Mucosa of rectum (tissue), 2 donors: ENCODE measurements at regions not wholly inside any gene's neighbourhood (a gene's known extent, or its start where the extent isn't known, plus 50 kb on each side); places are given as distances from the start of the nearest gene placed in this dataset.
"Not testable (repeated sequence)": the region's sequence is repeated elsewhere in the genome, so short reads cannot be mapped to it uniquely, and the experiment has no call there.

Experiments used
- H3K27ac ChIP-seq, 2 donors: one replicate each; pipeline ENCODE4 v1.7.0; 2013; ENCODE audit warnings: inconsistent platforms in 2 of 2, low read depth in 2 of 2, low read length in 2 of 2
- H3K27me3 ChIP-seq, 2 donors: one replicate each; pipeline ENCODE4 v1.7.0; 2013; ENCODE audit warnings: low read length in 2 of 2; ENCODE audit not compliant: control insufficient read depth in 2 of 2, insufficient read depth in 2 of 2
- H3K36me3 ChIP-seq, 2 donors: one replicate each; pipeline ENCODE4 v1.7.0; 2013; ENCODE audit warnings: low read length in 2 of 2; ENCODE audit not compliant: control insufficient read depth in 2 of 2, insufficient read depth in 2 of 2
- H3K4me1 ChIP-seq, 2 donors: one replicate each; pipeline ENCODE4 v1.7.0; 2013; ENCODE audit warnings: low read length in 2 of 2, mild to moderate bottlenecking in 1 of 2; ENCODE audit not compliant: control insufficient read depth in 2 of 2, insufficient read depth in 2 of 2
- H3K4me3 ChIP-seq, 2 donors: one replicate each; pipeline ENCODE4 v1.7.0; 2013; ENCODE audit warnings: low read length in 2 of 2
- H3K9ac ChIP-seq, 2 donors: one replicate each; pipeline ENCODE4 v1.7.0; 2013; ENCODE audit warnings: low read length in 2 of 2, low read depth in 1 of 2, mild to moderate bottlenecking in 1 of 2
- H3K9me3 ChIP-seq, 2 donors: one replicate each; pipeline ENCODE4 v1.7.0; 2013; ENCODE audit warnings: low read length in 2 of 2; ENCODE audit not compliant: control insufficient read depth in 2 of 2
- donor health status: healthy.
- donor health status: Normal muscosa, but diverticular disease.

DNA sequence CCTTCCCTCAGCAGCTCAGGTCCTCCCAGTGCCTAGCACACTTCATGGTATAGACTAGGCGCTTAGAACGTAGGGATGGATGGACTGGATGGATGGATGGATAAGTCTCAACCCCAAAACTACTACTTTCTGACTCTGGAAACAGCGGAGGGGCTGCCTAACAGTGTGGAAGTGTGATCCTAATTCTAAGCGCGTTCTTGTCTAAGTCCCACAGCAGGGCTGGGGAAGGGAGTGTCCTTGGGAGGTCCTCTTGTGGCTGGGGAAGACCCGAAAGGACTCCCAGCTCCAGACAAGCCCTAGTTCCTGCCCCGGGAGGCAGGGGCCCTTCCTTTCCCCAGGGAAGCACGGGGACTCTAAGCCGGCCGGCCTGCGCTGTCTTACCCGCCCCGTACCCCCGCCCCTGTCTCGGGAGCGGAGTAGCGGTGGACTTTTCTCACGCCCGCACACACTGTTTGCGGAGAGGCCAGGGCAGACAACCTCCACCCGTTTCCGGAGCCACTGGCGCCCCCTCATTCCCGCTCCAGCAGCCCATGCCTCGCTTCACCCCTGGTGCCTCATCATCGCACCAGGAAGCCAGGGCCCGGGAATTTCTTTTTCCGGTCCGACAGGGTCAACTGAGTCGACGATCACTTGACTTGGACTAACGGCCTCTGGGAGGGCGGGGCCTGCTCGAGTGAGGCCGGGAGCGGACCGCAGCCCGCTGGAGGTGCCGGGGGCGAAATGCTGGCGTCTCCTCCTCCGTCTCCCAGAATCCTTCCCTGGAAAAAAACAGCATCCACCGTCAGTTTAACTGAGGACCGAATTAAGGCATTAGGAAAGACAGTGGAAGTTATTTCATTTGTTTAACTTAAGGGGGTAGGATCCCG lies 133.3 kb downstream of the TBC1D2B start:
- Histone ChIP-seq H3K4me3 (peak overlapping the region; percentile 54 to 71), H3K9me3 (no peaks in the 10 kb centered on the region), H3K9ac (peak overlapping the region; percentile 21 to 65), H3K27ac (peak overlapping the region in 1 of 2 donors; percentile 52), H3K36me3 (no peaks in the 10 kb centered on the region), H3K4me1 (no peaks in the 10 kb centered on the region), H3K27me3 (no peaks in the 10 kb centered on the region)

DNA sequence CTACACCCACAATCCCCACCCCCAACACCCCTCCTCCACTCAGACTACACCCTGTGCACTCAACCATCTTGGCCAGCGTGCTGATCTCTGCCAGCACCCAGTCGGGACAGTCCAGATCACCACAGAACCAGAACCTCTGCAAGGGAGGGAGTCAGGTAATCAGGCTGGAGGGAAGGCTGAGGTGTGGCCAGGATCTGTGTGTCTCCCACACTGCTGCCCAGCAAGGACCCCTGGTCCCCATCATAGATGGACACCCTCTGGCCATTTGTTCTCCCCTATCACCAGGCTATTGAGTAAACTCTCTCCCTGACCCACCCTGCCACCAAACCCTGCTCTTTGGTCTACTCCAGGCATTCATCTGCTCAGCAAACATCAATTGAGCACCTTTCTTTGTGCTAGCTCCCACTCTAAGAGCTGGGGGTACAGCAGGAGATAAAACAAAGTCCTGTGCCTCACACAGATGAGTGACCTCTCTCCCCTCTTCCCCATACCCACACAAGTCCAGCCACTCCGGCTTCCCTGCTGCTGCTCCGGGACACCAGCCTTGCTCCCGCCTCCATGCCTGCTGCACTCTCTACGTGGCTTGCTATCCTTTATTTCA lies 134.8 kb downstream of the TBC1D2B start:
- Histone ChIP-seq H3K27ac (no peak overlapping the region), H3K9ac (no peak overlapping the region), H3K9me3 (no peaks in the 10 kb centered on the region), H3K27me3 (no peaks in the 10 kb centered on the region), H3K36me3 (no peaks in the 10 kb centered on the region), H3K4me1 (no peaks in the 10 kb centered on the region), H3K4me3 (no peak overlapping the region)

DNA sequence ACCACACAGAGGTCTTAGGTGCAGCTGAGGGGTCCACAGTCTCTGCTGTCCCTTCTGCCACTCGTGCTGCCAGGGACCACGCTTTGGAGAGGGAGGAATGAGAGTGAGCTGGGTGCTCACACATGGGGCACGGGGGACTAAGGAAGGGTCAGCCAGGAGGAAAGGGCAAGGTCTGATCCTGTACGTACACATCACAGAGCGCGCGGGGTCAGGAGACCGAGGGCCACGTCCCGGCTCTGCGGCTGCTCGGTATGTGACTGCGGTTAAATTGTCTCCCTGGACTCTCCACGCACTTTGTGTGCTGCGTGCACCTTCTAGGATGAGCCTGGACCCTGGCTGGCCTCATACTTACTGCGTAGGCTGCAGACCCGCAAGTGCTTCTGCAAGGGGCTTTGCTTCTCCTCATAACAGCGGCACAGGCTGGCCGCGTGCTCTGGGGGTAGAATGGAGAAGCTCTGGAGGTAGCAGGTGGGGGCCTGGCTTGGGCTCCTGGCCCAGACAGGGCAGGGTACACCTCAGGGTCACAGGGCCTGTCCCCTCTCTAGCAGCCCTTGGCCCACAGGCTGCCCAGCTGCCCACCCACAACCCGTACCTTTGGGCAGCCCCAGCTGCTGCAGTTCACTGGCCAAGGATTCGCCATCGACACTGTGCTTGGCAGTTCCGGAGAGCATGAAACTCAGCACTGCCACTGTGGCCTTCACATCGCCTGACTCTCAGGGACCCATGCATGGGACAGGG lies 136.3 kb downstream of the TBC1D2B start:
- H3K4me3 ChIP-seq, H3K4me1 ChIP-seq, H3K27me3 ChIP-seq, H3K9ac ChIP-seq, H3K36me3 ChIP-seq, H3K9me3 ChIP-seq, H3K27ac ChIP-seq: not testable (repeated sequence)

DNA sequence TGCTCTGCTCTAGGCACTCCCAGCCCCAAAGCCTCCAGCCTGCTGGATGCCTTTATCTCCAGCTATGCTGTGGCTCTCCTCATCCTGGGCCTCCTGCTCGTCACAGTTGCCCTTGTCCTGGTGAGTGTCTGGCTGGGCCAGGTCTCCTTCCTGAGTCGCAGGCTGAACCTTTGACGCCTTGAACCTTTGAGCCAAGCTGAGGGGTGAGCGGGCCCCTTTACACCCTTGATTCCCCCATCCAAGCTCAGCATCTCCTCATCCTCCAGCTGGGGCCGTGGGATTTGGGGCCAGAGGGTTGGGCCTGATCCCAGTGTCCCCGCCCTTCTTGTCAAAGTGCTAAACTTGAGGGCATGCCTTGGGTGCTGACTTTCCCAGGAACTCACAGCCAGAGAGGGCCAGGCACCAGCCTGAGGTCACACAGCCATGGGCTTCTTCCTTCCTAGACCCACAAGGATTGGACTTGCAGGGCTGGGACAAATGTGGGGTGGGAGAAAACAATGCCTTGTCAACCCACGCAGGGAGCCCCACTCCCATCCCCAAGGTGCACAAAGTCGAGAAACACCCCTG lies 137.0 kb downstream of the TBC1D2B start:
- Histone ChIP-seq H3K27me3 (no peaks in the 10 kb centered on the region), H3K4me1 (no peaks in the 10 kb centered on the region)

DNA sequence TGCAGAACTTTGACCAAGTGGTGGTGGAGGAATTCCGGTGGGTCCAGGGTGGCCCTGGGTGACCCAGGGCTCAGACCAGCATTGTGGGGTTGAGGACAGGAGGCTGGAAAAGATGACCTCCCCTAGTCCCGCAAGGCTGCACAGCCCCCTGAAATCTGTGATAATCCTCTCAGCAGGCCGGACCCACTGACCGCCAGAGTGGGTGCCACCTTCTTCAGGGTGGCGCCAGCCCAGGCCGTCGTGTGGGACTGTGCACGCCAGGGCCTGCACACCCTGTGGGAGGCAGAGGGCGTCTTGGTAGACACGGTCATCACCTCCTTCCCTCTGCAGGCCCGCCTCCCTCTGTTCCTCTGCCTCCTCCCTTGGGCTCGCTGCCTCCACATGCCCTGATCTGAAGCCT lies 137.7 kb downstream of the TBC1D2B start:
- no peaks in the 10 kb centered on the region for H3K27me3 ChIP-seq
- H3K4me1 ChIP-seq = no peaks in the 10 kb centered on the region
- H3K4me3 ChIP-seq = no peak overlapping the region
- H3K9ac ChIP-seq = no peak overlapping the region
- no peak overlapping the region for H3K27ac ChIP-seq
- H3K36me3 ChIP-seq = no peaks in the 10 kb centered on the region
- H3K9me3 ChIP-seq = no peaks in the 10 kb centered on the region

More for the DNA sequence above, 137.0 kb downstream of the TBC1D2B start:
- Histone ChIP-seq H3K4me3 (no peak overlapping the region), H3K9ac (no peak overlapping the region), H3K9me3 (no peaks in the 10 kb centered on the region), H3K27ac (no peak overlapping the region), H3K36me3 (no peaks in the 10 kb centered on the region)

DNA sequence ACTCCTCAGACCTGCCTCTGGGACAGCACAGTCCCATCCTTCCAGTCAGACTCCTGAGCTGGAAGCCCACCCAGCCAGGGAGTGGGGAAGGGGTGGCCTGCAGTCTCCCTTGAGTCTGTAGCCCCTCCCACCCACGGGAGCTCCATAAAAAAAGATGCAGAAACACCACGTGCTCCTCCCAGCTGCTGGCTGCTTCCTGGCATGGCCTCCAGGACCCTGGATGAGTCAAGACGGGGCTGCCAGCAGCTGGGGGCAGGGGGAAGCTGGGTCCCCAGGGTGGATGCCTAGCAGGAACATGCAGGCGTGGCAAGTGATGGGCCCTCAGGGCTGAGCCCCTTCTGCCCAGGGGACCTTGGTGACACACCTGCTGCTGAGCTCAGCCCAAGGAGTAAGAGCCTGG lies 138.5 kb downstream of the TBC1D2B start:
- not testable (repeated sequence) for H3K4me1 ChIP-seq, H3K27ac ChIP-seq, H3K4me3 ChIP-seq, H3K27me3 ChIP-seq, H3K36me3 ChIP-seq, H3K9ac ChIP-seq, H3K9me3 ChIP-seq

DNA sequence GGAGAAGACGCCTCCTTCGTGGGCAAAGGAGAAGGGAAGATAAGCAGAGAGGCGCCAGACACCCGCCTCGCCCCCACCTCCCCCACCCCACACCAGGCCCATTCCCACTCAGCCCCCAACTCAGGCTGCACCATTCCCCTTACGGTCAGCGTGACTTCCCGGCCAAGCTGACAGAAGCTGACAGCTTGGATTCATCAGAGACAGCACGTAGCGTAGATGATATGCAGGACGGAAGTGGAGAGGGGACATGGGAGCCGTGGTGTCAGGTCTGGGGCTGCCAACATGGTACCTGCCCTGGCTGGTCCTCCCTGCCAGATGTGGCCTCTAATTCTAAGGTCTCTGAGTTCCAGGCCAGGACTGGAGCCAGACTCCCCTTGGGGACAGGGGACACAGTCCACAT lies 139.0 kb downstream of the TBC1D2B start:
- H3K9me3 ChIP-seq, H3K36me3 ChIP-seq, H3K9ac ChIP-seq, H3K4me3 ChIP-seq, H3K27ac ChIP-seq, H3K4me1 ChIP-seq, H3K27me3 ChIP-seq: not testable (repeated sequence)

DNA sequence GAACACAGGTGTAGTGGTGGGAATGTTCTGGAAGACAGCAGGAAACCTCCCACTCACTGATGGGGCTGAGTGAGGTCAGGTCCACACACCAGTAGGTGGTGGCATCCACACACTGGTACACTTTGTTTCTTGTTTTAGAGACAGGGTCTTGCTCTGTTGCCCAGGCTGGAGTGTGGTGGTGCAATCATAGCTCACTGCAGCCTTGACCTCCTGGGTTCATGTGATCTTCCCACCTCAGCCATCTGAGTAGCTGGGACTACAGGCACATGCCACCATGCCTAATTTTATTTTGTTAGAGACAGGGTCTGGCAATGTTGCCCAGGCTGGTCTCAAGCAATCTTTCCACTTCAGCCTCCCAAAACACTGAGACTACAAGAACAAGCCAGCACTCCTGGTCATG lies 140.9 kb downstream of the TBC1D2B start:
- H3K4me3 ChIP-seq, H3K36me3 ChIP-seq, H3K9me3 ChIP-seq, H3K27me3 ChIP-seq, H3K9ac ChIP-seq, H3K27ac ChIP-seq, H3K4me1 ChIP-seq: not testable (repeated sequence)

DNA sequence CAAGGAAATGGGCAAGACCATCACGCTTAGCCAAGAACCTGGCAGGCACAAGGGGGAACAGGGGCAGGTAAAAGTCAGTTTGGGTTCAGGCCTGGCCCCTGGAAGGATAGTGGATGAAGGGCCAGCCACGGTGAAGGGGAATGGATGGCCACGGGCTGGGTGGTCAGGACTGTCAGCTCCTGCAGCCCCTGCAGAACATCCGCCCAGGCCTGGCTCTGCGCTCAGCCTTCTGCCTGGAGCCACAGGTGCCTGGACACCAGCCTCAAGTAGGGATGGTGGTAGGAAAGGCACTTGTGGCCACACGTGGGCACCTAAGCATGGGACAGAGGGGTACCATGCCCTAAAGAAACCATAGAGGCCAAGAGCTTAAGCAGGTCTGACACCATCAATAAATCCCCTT lies 143.0 kb downstream of the TBC1D2B start:
- H3K27me3 ChIP-seq, H3K36me3 ChIP-seq, H3K4me3 ChIP-seq, H3K9ac ChIP-seq, H3K4me1 ChIP-seq, H3K9me3 ChIP-seq, H3K27ac ChIP-seq: not testable (repeated sequence)

DNA sequence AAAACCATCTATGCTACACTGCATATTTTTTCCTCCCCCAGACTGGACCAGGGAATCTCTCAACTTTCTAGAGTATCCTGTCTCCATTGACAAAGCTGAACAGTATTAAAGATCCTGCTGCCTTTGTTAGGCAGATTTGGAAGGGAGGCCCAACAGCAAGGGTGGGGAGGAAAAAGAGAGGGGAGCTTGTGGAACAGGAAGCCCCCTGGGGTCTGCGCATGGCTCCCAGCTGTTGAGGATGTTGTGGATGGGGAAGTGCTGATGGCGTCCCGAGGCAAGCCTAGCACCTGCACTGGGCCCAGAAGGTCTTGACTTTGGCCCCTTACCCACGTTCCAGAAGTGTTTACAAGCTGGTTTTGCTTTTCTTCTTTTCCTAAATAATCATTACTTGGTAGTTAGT lies 146.6 kb downstream of the TBC1D2B start:
- H3K9me3 ChIP-seq, H3K36me3 ChIP-seq, H3K27ac ChIP-seq, H3K27me3 ChIP-seq, H3K4me1 ChIP-seq, H3K4me3 ChIP-seq, H3K9ac ChIP-seq: not testable (repeated sequence)
